ENCODE measurements at regions not wholly inside any gene's neighbourhood (a gene's known extent, or its start where the extent isn't known, plus 50 kb on each side); places are given as distances from the start of the nearest gene placed in this dataset.

DNA sequence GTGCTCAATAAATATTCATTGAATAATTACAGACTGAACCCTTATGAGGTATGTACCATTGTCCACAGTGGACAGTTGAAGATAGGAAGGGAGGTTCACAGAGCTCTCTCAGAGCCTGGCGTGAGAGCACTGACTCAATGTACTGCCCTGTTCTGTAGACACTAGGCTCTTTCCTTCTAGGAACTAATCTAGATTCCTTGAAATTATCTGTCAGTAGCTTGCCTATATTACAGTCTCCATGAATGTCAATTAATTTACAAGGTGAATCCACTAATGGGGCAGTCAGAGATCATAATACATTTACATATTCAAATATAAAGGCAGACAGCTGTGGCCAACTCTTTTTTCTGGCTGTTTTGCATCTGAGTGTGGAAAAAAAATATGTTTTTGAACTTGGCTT lies 251.2 kb upstream of the SALL1 start:
- Histone ChIP-seq H3K36me3 (ENCODE audit: control insufficient read depth in 1 of 2, insufficient read depth in 2 of 2, low read length in 2 of 2) (no peaks in the 10 kb centered on the region), H3K27me3 (ENCODE audit: insufficient read depth, low read length) (no peaks in the 10 kb centered on the region), H4K20me1 (ENCODE audit: insufficient read depth) (no peaks in the 10 kb centered on the region), H3K79me2 (ENCODE audit: insufficient read depth, low read length) (no peaks in the 10 kb centered on the region), H3K4me3 (replicated peaks in 1 of 2; ENCODE audit: low read depth in 1 of 2, low read length in 2 of 2) (no peak overlapping the region), H3K4me2 (ENCODE audit: low read length) (no peak overlapping the region), H3K4me1 (ENCODE audit: control insufficient read depth in 1 of 2, insufficient read depth in 2 of 2, low read length in 2 of 2) (no peaks in the 10 kb centered on the region), H3K9me3 (ENCODE audit: control insufficient read depth in 1 of 2, insufficient read depth in 1 of 2, low read depth in 1 of 2, low read length in 2 of 2) (peaks cover 0 to 8% of the 10 kb centered on the region in 2 experiments; a peak in 2 of 4 replicates), H3K9me2 (ENCODE audit: insufficient read depth) (no peaks in the 10 kb centered on the region), H3K27ac (ENCODE audit: low read depth, low read length) (no peak overlapping the region), H2AFZ (ENCODE audit: low read depth, low read length, poor library complexity, severe bottlenecking) (no peak overlapping the region), H3K9ac (ENCODE audit: low read length) (no peak overlapping the region)
- ATAC-seq (no peak), DNase-seq (ENCODE audit: low read depth, low spot score) (no peak)
- TF ChIP-seq, protein P1, sequence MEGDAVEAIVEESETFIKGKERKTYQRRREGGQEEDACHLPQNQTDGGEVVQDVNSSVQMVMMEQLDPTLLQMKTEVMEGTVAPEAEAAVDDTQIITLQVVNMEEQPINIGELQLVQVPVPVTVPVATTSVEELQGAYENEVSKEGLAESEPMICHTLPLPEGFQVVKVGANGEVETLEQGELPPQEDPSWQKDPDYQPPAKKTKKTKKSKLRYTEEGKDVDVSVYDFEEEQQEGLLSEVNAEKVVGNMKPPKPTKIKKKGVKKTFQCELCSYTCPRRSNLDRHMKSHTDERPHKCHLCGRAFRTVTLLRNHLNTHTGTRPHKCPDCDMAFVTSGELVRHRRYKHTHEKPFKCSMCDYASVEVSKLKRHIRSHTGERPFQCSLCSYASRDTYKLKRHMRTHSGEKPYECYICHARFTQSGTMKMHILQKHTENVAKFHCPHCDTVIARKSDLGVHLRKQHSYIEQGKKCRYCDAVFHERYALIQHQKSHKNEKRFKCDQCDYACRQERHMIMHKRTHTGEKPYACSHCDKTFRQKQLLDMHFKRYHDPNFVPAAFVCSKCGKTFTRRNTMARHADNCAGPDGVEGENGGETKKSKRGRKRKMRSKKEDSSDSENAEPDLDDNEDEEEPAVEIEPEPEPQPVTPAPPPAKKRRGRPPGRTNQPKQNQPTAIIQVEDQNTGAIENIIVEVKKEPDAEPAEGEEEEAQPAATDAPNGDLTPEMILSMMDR (IDR thresholded peaks at IDR 0.05 in 2 of 3, conservative IDR thresholded peaks at IDR 0.05 in 1 of 3; ENCODE audit: borderline replicate concordance in 1 of 3, insufficient read depth in 1 of 3, low read depth in 2 of 3, low read length in 2 of 3): no peak
- TF ChIP-seq SIN3A (IDR thresholded peaks at IDR 0.05; ENCODE audit: low read depth) (no peak), ZFX (IDR thresholded peaks at IDR 0.05) (no peak), EGR1 (IDR thresholded peaks at IDR 0.05; ENCODE audit: low read depth) (no peak), POLR2A (IDR thresholded peaks at IDR 0.05; ENCODE audit: borderline replicate concordance, extremely low read depth, insufficient read depth, insufficient read length) (no peak), EZH2phosphoT487 (IDR thresholded peaks at IDR 0.05; ENCODE audit: borderline replicate concordance) (no peak), JUND (IDR thresholded peaks at IDR 0.05) (no peak)
- TF ChIP-seq, protein P2, sequence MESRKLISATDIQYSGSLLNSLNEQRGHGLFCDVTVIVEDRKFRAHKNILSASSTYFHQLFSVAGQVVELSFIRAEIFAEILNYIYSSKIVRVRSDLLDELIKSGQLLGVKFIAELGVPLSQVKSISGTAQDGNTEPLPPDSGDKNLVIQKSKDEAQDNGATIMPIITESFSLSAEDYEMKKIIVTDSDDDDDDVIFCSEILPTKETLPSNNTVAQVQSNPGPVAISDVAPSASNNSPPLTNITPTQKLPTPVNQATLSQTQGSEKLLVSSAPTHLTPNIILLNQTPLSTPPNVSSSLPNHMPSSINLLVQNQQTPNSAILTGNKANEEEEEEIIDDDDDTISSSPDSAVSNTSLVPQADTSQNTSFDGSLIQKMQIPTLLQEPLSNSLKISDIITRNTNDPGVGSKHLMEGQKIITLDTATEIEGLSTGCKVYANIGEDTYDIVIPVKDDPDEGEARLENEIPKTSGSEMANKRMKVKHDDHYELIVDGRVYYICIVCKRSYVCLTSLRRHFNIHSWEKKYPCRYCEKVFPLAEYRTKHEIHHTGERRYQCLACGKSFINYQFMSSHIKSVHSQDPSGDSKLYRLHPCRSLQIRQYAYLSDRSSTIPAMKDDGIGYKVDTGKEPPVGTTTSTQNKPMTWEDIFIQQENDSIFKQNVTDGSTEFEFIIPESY (IDR thresholded peaks at IDR 0.05; ENCODE audit: extremely low read depth, insufficient replicate concordance, low read length): no peak
- TF ChIP-seq, protein P3, sequence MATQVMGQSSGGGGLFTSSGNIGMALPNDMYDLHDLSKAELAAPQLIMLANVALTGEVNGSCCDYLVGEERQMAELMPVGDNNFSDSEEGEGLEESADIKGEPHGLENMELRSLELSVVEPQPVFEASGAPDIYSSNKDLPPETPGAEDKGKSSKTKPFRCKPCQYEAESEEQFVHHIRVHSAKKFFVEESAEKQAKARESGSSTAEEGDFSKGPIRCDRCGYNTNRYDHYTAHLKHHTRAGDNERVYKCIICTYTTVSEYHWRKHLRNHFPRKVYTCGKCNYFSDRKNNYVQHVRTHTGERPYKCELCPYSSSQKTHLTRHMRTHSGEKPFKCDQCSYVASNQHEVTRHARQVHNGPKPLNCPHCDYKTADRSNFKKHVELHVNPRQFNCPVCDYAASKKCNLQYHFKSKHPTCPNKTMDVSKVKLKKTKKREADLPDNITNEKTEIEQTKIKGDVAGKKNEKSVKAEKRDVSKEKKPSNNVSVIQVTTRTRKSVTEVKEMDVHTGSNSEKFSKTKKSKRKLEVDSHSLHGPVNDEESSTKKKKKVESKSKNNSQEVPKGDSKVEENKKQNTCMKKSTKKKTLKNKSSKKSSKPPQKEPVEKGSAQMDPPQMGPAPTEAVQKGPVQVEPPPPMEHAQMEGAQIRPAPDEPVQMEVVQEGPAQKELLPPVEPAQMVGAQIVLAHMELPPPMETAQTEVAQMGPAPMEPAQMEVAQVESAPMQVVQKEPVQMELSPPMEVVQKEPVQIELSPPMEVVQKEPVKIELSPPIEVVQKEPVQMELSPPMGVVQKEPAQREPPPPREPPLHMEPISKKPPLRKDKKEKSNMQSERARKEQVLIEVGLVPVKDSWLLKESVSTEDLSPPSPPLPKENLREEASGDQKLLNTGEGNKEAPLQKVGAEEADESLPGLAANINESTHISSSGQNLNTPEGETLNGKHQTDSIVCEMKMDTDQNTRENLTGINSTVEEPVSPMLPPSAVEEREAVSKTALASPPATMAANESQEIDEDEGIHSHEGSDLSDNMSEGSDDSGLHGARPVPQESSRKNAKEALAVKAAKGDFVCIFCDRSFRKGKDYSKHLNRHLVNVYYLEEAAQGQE (IDR thresholded peaks at IDR 0.05; ENCODE audit: low read depth): no peak
- TF ChIP-seq, protein P4, sequence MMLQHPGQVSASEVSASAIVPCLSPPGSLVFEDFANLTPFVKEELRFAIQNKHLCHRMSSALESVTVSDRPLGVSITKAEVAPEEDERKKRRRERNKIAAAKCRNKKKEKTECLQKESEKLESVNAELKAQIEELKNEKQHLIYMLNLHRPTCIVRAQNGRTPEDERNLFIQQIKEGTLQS (IDR thresholded peaks at IDR 0.05): no peak
- BruUV-seq (replicated peaks): no TSS peak
- intact Hi-C loops (cut with micrococcal nuclease): no loop called here
- ChIA-PET CTCF (no interaction called here), POLR2A (no interaction called here), RAD21 (ENCODE audit: low non-redundant PET in 1 of 2, low total read pairs in 2 of 2, uncharacterized antibody in 2 of 2, unreplicated experiment in 2 of 2) (no interaction called here)
